ENCODE measurements at regions not wholly inside any gene's neighbourhood (a gene's known extent, or its start where the extent isn't known, plus 50 kb on each side); places are given as distances from the start of the nearest gene placed in this dataset.
"Not testable (repeated sequence)": the region's sequence is repeated elsewhere in the genome, so short reads cannot be mapped to it uniquely, and the experiment has no call there.

DNA sequence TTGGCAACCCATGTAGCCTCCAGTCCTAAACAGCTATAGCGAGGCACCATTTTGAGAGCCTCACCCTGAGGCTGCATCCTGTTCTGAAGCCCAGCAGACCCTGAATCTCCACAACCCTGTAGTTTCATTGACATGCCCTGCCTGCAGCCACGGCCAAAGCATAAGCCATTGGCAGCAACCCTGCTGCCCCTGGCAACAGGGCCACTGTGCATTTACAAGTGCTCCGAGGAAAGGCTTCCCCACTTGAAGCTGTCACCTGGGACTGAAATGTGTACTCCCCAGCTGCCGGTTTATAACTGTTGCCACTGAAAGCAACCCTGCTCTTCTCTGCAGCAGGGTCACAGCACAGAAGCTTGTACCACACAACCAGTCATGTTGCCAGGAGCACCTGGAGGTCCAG, 124.2 kb upstream of the OLFM3 start:
- no peak overlapping the region for H3K4me2 ChIP-seq (ENCODE audit: low read depth, low read length)
- no peak for DNase-seq
- no peaks in the 10 kb centered on the region for H4K20me1 ChIP-seq (ENCODE audit: insufficient read depth, low read length)
- H3K9me3 ChIP-seq (replicated peaks; ENCODE audit: insufficient read depth, low read length) = no peaks in the 10 kb centered on the region
- H3K9ac ChIP-seq (ENCODE audit: low read length) = no peak overlapping the region
- no peaks in the 10 kb centered on the region for H3K27me3 ChIP-seq (replicated peaks; ENCODE audit: insufficient read depth, low read length)
- no peaks in the 10 kb centered on the region for H3K79me2 ChIP-seq (ENCODE audit: low read length)
- H3K36me3 ChIP-seq (replicated peaks; ENCODE audit: insufficient read depth, low read length) = no peaks in the 10 kb centered on the region
- no peak overlapping the region for H3K4me3 ChIP-seq (ENCODE audit: low read length)
- H3F3A ChIP-seq (ENCODE audit: insufficient read depth, low read length) = no peaks in the 10 kb centered on the region
- H3K27ac ChIP-seq (ENCODE audit: low read length) = no peak overlapping the region
- no peak overlapping the region for H2AFZ ChIP-seq (ENCODE audit: low read length)
- TF ChIP-seq EZH2 (optimal IDR thresholded peaks at IDR 0.05; ENCODE audit: low read depth, low read length) = no peak
- TF ChIP-seq EZH2phosphoT487 (IDR thresholded peaks at IDR 0.05; ENCODE audit: low read length) = no peak
- no peak for TF ChIP-seq CTCF (IDR thresholded peaks at IDR 0.05; ENCODE audit: low read length)
- H3K4me1 ChIP-seq (ENCODE audit: low read length) = no peaks in the 10 kb centered on the region
- no peaks in the 10 kb centered on the region for H3K9me2 ChIP-seq (replicated peaks; ENCODE audit: insufficient read depth, low read length)

DNA sequence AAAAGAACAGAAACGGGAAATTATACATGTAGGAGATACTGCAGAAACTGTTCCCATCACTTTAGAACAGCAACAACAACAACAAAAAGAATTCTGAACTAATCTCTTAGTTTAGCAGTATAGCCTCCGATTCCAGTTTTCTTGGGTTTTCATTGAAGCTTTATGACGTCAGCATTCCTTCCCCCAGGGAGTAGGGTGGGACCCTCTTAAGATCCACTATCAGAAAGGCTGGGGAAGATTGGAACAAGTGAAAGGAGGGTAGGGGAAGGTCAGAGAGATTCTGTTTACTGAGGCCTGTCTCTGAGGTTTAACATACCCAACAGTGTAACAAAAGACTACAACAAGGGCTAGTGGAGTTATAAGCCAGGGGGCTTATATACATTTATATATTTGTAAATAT, 121.4 kb upstream of the OLFM3 start:
- Histone ChIP-seq H3F3A (ENCODE audit: insufficient read depth, low read length) (no peaks in the 10 kb centered on the region), H2AFZ (ENCODE audit: low read length) (no peak overlapping the region), H3K27ac (ENCODE audit: low read length) (no peak overlapping the region), H3K36me3 (replicated peaks; ENCODE audit: insufficient read depth, low read length) (no peaks in the 10 kb centered on the region), H4K20me1 (ENCODE audit: insufficient read depth, low read length) (no peaks in the 10 kb centered on the region), H3K4me3 (ENCODE audit: low read length) (no peak overlapping the region), H3K9ac (ENCODE audit: low read length) (no peak overlapping the region), H3K27me3 (replicated peaks; ENCODE audit: insufficient read depth, low read length) (no peaks in the 10 kb centered on the region), H3K9me3 (replicated peaks; ENCODE audit: insufficient read depth, low read length) (no peaks in the 10 kb centered on the region), H3K4me1 (ENCODE audit: low read length) (no peaks in the 10 kb centered on the region), H3K79me2 (ENCODE audit: low read length) (no peaks in the 10 kb centered on the region), H3K4me2 (ENCODE audit: low read depth, low read length) (no peak overlapping the region), H3K9me2 (replicated peaks; ENCODE audit: insufficient read depth, low read length) (no peaks in the 10 kb centered on the region)
- TF ChIP-seq EZH2 (optimal IDR thresholded peaks at IDR 0.05; ENCODE audit: low read depth, low read length) (no peak), CTCF (IDR thresholded peaks at IDR 0.05; ENCODE audit: low read length) (no peak), EZH2phosphoT487 (IDR thresholded peaks at IDR 0.05; ENCODE audit: low read length) (no peak)
- DNase-seq = no peak

DNA sequence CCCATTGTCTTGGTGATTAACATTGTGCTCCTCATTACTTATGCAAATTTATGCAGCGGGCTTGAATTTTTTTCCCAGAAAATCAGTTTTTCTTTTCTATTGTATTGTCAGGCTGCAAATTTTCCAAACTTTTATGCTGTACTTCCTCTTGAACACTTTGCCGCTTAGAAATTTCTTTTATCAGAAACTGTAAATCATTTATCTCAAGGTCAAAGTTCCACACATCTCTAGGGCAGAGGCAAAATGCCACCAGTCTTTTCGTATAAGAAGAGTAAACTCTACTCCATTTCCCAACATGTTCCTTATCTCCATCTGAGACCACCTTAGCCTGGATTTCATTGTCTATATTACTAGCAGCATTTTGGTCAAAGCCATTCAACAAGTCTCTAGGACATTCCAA, 113.9 kb upstream of the OLFM3 start:
- TF ChIP-seq EZH2 (optimal IDR thresholded peaks at IDR 0.05; ENCODE audit: low read depth, low read length) (no peak), CTCF (IDR thresholded peaks at IDR 0.05; ENCODE audit: low read length) (no peak), EZH2phosphoT487 (IDR thresholded peaks at IDR 0.05; ENCODE audit: low read length) (no peak)
- Histone ChIP-seq H3K27ac (ENCODE audit: low read length) (no peak overlapping the region), H4K20me1 (ENCODE audit: insufficient read depth, low read length) (no peaks in the 10 kb centered on the region)

GRCh38 chr1:102109493-102109892, 112.8 kb upstream of the OLFM3 start:
- not testable (repeated sequence) for H3K36me3 ChIP-seq (replicated peaks; ENCODE audit: insufficient read depth, low read length); H3F3A ChIP-seq (ENCODE audit: insufficient read depth, low read length); H3K79me2 ChIP-seq (ENCODE audit: low read length); H3K9me3 ChIP-seq (replicated peaks; ENCODE audit: insufficient read depth, low read length); H3K9ac ChIP-seq (ENCODE audit: low read length); DNase-seq; H3K27ac ChIP-seq (ENCODE audit: low read length); H3K4me3 ChIP-seq (ENCODE audit: low read length); H2AFZ ChIP-seq (ENCODE audit: low read length); H3K27me3 ChIP-seq (replicated peaks; ENCODE audit: insufficient read depth, low read length); H3K4me2 ChIP-seq (ENCODE audit: low read depth, low read length); H3K4me1 ChIP-seq (ENCODE audit: low read length); H4K20me1 ChIP-seq (ENCODE audit: insufficient read depth, low read length); H3K9me2 ChIP-seq (replicated peaks; ENCODE audit: insufficient read depth, low read length)

More for the DNA sequence above, 113.9 kb upstream of the OLFM3 start:
- H3K36me3 ChIP-seq (replicated peaks; ENCODE audit: insufficient read depth, low read length) = no peaks in the 10 kb centered on the region
- H3K9me2 ChIP-seq (replicated peaks; ENCODE audit: insufficient read depth, low read length) = no peaks in the 10 kb centered on the region
- no peak overlapping the region for H2AFZ ChIP-seq (ENCODE audit: low read length)
- no peak overlapping the region for H3K4me3 ChIP-seq (ENCODE audit: low read length)
- H3K4me2 ChIP-seq (ENCODE audit: low read depth, low read length) = no peak overlapping the region
- H3K4me1 ChIP-seq (ENCODE audit: low read length) = no peaks in the 10 kb centered on the region
- H3K79me2 ChIP-seq (ENCODE audit: low read length) = no peaks in the 10 kb centered on the region
- no peak overlapping the region for H3K9ac ChIP-seq (ENCODE audit: low read length)
- no peaks in the 10 kb centered on the region for H3K27me3 ChIP-seq (replicated peaks; ENCODE audit: insufficient read depth, low read length)
- no peaks in the 10 kb centered on the region for H3K9me3 ChIP-seq (replicated peaks; ENCODE audit: insufficient read depth, low read length)
- DNase-seq = no peak
- H3F3A ChIP-seq (ENCODE audit: insufficient read depth, low read length) = no peaks in the 10 kb centered on the region

Measured in MM.1S (cell line).